ENCODE measurements at regions not wholly inside any gene's neighbourhood (a gene's known extent, or its start where the extent isn't known, plus 50 kb on each side); places are given as distances from the start of the nearest gene placed in this dataset.

DNA sequence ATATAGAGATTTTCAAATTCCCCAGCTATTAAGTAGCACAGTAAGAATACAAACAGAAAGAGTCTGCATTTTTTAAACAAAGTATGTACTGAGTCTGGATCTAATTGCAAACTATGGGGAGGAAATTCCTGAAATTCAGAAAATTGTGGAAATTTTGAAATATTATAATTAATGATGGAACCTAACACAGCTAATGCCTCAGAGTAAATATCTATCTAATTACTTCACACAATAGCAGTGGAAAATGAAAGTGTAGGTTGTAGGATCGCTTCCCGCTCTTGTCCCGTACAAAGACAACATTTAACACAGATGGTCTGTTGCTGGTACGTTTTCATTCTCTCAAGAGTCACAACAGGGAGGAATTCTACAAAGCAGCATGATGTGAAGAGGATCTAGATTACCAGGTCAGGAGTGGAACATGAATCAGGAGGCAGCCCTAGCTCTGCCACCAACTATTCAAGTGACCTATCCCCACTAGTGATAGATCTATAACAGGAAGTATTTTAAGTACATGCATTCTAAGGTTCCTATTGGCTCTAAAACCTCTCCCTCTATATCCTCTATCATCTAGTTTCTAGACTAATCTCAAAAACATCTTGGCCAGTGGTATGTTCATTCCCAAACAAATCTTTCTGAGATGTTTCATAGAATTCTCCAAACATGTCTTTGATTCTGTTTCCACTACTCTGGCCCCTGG, 58.9 kb upstream of the GRAMD2B start:
- no peak for DNase-seq

DNA sequence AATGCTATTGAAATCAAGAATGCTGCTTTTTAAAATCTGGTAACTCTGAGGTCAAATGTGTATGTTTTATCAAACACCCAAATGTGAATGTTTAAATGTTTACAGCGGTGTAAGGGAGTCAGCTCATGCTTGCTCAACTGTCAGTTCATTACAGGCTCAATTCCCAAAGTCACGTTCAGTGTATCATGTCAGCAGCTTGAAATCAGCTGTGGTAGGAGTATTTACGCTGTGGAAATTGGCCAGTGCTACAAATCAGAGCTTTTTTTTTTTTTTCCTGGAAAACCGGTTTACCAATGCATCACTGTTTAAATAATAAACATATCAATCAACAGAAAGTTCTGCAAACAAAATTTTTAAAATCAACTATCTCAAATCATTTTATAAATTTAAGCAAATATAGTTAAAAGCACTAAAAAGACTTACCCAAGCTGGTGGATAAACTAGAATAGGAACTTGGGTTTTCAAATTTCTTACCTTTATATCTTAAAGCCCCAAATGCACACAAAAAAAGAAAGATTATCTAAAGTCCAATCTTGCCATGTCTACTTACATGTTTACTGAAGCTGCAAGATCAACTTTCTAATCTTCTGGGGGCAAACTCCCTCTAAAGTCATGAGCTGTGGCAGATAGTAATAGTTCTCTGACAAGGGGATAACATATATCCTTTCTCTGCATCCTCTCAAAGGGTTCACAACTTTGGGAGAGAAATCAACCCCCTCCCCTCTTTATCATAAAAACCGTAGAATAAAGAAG, 57.6 kb upstream of the GRAMD2B start:
- no peak for DNase-seq

DNA sequence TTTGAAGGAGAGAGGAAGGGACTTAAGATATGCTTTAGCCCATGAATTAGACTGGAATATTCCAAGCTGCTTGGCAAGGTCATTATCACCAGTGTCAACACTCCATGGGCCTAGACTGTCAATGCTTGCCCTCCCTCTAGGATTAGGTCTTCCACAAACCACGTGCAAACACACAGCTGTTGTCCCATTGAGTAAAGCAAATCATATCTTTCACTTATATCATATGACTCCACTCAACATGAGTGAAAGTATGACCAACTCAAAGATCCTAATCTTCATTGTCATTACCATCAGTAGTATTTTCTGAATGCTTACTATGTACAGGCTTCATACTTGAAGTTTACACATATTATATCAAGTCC, 57.0 kb upstream of the GRAMD2B start:
- DNase-seq: no peak

DNA sequence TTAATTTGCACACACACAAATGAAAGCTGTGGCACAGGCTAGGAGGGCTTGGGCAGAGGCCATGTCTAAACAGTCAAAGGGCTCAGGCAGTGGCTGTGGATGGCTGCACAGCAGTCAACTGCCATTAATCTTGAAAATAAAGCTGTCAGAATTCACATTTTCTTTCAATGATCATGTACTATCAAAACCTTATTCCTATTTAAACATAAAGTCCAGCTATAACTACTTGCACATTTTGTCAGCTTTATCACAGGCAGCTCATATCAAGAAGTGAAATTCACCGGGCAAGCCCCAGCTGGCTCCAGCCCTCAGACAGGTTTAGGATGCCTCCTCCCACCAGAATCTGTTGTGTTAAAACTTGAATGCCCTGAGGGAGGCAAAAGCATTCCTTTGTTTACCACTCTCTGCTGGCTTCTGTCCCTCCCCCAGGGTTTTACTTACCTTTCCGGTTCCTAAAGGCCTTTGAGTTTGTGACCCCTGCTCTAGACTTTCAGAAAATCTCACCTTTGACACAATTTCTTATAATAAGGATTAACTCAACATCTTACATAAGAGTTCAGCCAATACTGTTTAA, 54.9 kb upstream of the GRAMD2B start:
- DNase-seq: no peak

DNA sequence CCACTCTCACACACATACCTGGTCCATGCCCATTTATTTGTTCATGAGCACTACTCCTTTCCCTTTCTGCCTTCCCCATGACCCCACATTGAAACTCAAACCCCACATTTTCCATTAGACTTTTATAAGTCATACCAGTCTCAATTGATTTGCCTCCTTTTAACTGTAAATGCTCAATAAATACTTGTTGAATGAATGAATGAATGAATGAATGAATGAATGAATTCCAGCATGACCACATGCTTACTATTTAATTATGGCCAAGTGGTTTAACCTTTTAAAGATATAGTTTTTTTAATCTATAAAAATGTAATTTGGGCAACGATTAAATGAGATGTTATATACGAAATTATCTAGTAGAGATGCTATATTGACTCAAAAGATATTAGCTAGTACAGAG, 54.1 kb upstream of the GRAMD2B start:
- DNase-seq: no peak

DNA sequence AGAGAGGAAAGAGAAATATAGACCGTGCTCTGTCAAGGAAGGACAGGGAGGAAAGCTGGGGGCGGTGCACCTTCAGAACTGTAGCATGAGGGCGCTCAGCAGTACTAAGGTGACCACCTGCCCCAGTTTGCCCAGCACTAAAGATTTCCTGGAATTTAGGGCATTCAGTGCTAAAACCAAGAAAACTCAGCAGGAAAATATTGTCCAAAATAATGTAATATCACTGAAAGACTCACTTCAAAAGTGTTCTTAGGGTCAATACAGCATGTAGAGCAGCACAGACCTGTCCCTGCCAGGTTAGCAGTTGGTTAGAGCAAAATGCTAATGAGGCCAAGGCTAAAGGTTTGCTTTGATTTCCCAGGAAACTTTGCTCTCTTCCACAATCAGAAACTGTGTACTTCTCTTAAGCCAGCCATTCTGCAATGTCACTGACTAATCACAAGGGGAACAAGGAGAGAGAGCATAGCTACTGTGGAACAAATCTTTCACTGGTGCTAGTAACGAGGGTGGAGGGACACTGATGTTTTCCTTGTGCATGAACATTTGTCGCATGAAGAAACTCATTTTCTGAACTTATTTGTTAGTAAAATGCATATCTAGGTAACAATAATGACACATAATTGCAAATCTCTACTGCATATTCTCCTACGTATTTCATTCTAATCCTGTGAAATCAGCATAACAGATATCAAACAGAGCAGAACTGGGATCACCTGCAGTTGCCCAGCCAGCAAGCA, 53.0 kb upstream of the GRAMD2B start:
- no peak for DNase-seq

DNA sequence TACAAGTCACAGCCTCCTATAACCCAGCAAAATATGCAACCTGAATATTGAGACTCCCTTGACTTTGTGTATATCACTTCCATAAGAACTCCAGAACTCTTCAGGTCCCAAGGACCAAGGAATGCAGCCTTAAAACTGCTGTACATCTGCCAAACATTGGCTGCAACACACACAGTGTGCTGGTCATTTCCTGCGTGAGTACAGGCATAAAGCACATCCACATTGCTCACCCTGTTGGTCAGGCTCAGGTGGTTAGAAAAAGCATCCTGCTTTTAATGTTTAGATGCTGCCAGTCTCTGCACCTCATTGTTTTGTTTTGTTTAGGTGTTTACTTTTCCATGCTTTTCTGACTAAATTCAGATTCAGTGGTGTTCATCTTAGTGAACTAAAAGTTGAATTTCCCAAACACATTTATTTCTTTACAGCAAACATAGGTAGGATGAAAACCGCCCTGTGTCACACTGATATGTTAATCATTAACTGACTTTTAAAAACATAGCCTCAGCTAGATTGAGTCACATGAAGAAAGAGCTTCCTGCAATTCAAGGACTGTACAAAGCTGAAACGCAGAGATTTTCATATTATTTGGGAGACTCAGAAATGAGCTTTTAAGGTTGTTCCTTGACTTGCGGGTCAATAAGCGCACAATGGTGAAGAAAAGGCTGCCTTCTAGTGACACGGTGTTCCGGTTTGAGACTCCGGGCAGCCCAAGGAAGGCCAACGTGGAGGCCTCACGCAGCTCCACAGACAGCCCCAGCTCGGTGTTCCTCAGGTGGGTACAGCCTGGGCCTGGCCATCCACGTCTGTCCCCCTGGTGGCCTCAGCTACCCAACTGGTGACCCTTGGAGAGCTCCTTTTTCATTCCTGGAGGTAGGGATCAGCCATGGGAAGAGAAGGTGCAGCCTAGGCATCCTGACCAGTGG, 52.2 kb upstream of the GRAMD2B start:
- DNase-seq: no peak

DNA sequence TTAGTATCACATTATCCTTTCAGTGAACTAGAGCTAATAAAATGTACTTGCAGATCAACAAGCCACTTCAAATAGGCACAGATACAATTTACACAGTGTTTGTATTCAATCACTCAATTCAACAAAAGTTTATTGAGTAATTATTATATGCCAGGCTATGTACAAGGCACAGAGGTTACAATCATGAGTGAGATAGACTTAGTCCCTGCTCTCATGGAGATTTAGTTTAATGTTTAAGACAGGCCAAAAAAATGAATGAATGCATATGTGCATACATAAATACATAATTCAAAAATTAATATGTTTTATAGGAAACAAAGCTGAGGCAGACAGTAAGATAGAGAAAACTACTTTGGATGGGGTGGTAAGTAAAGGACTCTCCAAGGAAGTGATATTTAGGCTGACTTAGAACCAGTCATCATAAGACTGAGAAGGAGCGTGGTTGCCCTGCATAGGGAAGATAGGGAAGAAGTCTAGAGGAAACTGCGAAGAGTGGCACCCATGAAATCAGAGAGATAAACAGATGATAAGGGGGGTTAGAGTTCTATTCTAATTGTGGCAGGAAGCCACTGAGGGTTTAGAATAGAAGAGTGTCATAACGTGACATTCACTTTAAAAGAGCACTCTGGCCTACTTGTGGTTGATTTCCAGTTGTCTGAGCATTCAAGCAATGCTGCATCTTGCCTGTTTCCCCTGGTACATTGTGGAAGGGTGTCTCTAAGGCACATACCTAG, 49.7 kb upstream of the GRAMD2B start:
- DNase-seq: no peak

All from T-helper 9 cell (primary cell).